ENCODE measurements at regions not wholly inside any gene's neighbourhood (a gene's known extent, or its start where the extent isn't known, plus 50 kb on each side); places are given as distances from the start of the nearest gene placed in this dataset.

DNA sequence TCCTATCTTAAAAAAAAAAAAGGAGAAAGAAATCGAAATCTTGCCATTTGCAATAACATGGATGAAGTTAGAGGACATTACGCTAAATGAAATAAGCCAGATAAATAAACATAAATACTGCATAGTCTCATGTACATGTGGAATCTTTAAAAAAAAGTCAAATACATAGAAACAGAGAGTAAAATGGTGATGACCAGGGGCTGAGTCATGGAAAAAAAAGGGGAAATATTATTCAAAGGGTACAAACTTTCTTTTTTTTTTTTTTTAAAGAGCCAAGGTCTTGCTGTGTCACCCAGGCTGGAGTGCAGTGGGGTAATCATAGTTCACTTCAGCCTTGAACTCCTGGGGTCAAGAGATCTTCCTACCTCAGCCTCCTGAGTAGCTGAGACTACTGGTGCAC, 310.1 kb downstream of the ZNF608 start (continued):
- TF ChIP-seq, protein P1, sequence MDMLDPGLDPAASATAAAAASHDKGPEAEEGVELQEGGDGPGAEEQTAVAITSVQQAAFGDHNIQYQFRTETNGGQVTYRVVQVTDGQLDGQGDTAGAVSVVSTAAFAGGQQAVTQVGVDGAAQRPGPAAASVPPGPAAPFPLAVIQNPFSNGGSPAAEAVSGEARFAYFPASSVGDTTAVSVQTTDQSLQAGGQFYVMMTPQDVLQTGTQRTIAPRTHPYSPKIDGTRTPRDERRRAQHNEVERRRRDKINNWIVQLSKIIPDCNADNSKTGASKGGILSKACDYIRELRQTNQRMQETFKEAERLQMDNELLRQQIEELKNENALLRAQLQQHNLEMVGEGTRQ (IDR thresholded peaks at IDR 0.05; ENCODE audit: low read depth, low read length), result no peak
- TF ChIP-seq, protein P1 (CRISPR knock-in tag; IDR thresholded peaks at IDR 0.05; ENCODE audit: borderline replicate concordance), result no peak
- no peak for TF ChIP-seq PHF21A (CRISPR knock-in tag; IDR thresholded peaks at IDR 0.05)
- no peak for TF ChIP-seq ZKSCAN8 (CRISPR knock-in tag; IDR thresholded peaks at IDR 0.05; ENCODE audit: borderline replicate concordance)
- TF ChIP-seq, protein P2, sequence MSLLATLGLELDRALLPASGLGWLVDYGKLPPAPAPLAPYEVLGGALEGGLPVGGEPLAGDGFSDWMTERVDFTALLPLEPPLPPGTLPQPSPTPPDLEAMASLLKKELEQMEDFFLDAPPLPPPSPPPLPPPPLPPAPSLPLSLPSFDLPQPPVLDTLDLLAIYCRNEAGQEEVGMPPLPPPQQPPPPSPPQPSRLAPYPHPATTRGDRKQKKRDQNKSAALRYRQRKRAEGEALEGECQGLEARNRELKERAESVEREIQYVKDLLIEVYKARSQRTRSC (CRISPR knock-in tag; IDR thresholded peaks at IDR 0.05; ENCODE audit: low read depth), result no peak
- no peak for TF ChIP-seq ZNF446 (CRISPR knock-in tag; IDR thresholded peaks at IDR 0.05)

DNA sequence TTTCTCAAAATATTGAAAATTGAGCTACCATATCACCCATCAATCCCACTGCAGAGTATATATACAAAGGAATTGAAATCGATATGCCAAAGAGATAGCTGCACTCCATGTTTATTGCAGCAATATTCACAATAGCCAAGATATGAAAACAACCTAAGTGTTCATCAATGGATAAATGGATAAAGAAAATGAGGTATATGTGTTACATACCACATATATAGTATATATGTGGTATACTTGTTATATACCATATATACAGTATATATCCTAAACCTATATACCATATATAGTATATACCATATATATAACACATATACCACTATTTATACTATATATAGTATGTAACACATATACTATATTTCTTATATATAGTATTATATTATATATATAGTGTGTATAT, 313.3 kb downstream of the ZNF608 start:
- WGBS (ENCODE audit: low lambda C conversion rate), result 21% methylated on average over 1 of the region's 1 CpG
- H3K9ac ChIP-seq (ENCODE audit: insufficient read depth, low read depth, low read length), result no peak overlapping the region
- TF ChIP-seq TAF15 (IDR thresholded peaks at IDR 0.05; ENCODE audit: low read depth, low read length, poor library complexity, severe bottlenecking) (no peak), JUND (CRISPR knock-in tag; IDR thresholded peaks at IDR 0.05) (no peak), ZNF670 (CRISPR knock-in tag; IDR thresholded peaks at IDR 0.05; ENCODE audit: borderline replicate concordance) (no peak), NR2F2 (IDR thresholded peaks at IDR 0.05; ENCODE audit: borderline replicate concordance, low read depth) (no peak), IKZF4 (CRISPR knock-in tag; IDR thresholded peaks at IDR 0.05; ENCODE audit: borderline replicate concordance, low read depth, not compliant biosample characterization) (no peak), HMG20A (CRISPR knock-in tag; IDR thresholded peaks at IDR 0.05; ENCODE audit: borderline replicate concordance) (no peak), ZFP82 (CRISPR knock-in tag; IDR thresholded peaks at IDR 0.05; ENCODE audit: borderline replicate concordance) (no peak), RFXAP (CRISPR knock-in tag; IDR thresholded peaks at IDR 0.05; ENCODE audit: borderline replicate concordance) (no peak), GLI4 (CRISPR knock-in tag; IDR thresholded peaks at IDR 0.05; ENCODE audit: borderline replicate concordance) (no peak), ARHGAP35 (CRISPR knock-in tag; IDR thresholded peaks at IDR 0.05; ENCODE audit: borderline replicate concordance) (no peak)
- TF ChIP-seq, protein P3, sequence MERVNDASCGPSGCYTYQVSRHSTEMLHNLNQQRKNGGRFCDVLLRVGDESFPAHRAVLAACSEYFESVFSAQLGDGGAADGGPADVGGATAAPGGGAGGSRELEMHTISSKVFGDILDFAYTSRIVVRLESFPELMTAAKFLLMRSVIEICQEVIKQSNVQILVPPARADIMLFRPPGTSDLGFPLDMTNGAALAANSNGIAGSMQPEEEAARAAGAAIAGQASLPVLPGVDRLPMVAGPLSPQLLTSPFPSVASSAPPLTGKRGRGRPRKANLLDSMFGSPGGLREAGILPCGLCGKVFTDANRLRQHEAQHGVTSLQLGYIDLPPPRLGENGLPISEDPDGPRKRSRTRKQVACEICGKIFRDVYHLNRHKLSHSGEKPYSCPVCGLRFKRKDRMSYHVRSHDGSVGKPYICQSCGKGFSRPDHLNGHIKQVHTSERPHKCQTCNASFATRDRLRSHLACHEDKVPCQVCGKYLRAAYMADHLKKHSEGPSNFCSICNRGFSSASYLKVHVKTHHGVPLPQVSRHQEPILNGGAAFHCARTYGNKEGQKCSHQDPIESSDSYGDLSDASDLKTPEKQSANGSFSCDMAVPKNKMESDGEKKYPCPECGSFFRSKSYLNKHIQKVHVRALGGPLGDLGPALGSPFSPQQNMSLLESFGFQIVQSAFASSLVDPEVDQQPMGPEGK (CRISPR knock-in tag; IDR thresholded peaks at IDR 0.05), result no peak

More for the DNA sequence above, 313.3 kb downstream of the ZNF608 start:
- DNase-seq (ENCODE audit: low spot score), result no peak
- Histone ChIP-seq H3K4me2 (ENCODE audit: low read depth, low read length) (no peak overlapping the region), H2AFZ (ENCODE audit: low read length) (no peak overlapping the region), H3K4me1 (ENCODE audit: insufficient read depth, low read length) (no peaks in the 10 kb centered on the region), H4K20me1 (ENCODE audit: insufficient read depth, low read length) (no peaks in the 10 kb centered on the region), H3K4me3 (replicated peaks in 1 of 3; ENCODE audit: insufficient read depth in 1 of 3, low read depth in 2 of 3, low read length in 3 of 3) (no peak overlapping the region), H3K36me3 (replicated peaks in 1 of 2; ENCODE audit: control insufficient read depth in 1 of 2, insufficient read depth in 2 of 2, low read length in 2 of 2) (no peaks in the 10 kb centered on the region), H3K27me3 (ENCODE audit: control insufficient read depth in 1 of 2, insufficient read depth in 2 of 2, low read length in 2 of 2) (no peaks in the 10 kb centered on the region), H3K27ac (ENCODE audit: extremely low read length, insufficient read depth, low read length) (no peak overlapping the region), H3K79me2 (ENCODE audit: insufficient read depth, low read length) (no peaks in the 10 kb centered on the region), H3K9me3 (ENCODE audit: low read length) (peaks cover 5% of the 10 kb centered on the region)
- FAIRE-seq, result no peak
- intact Hi-C loops (cut with micrococcal nuclease; ENCODE audit: unreplicated experiment) (no loop called here), in situ Hi-C loops (cut with HindIII; ENCODE audit: extremely low pct_ligation_motif_present, low pct_unique_long_range_greater_than_20kb) (no loop called here)
- ATAC-seq, result no peak
- ChIA-PET POLR2A (no interaction called here), CTCF (ENCODE audit: low intra/inter-chr PET ratio, low total read pairs) (no interaction called here)
- BruUV-seq (replicated peaks), result no TSS peak
